K562 (cell line): ENCODE measurements at regions not wholly inside any gene's neighbourhood (a gene's known extent, or its start where the extent isn't known, plus 50 kb on each side); places are given as distances from the start of the nearest gene placed in this dataset.

Experiments
- CTBP1 ChIP-seq: fragments of 450-650 bp; IDR thresholded peaks from 2 replicates; pipeline ENCODE4 v1.6.1; 2016; ENCODE audit warnings: borderline replicate concordance
- KHSRP ChIP-seq: fragments of 450-650 bp; IDR thresholded peaks from 2 replicates; pipeline ENCODE4 v1.6.1; 2017
- RFX7 ChIP-seq: fragments of 250-450 bp; sonication (Bioruptor Pico); IDR thresholded peaks from 2 replicates; pipeline ENCODE4 v1.5.1; 2021; ENCODE audit warnings: mild to moderate bottlenecking
- TF ChIP-seq, protein P1 (sequence below): fragments of 450-650 bp; formaldehyde crosslinking; IDR thresholded peaks from 2 replicates; pipeline ENCODE4 v1.4.0; 2022; ENCODE audit warnings: mild to moderate bottlenecking, moderate library complexity

DNA sequence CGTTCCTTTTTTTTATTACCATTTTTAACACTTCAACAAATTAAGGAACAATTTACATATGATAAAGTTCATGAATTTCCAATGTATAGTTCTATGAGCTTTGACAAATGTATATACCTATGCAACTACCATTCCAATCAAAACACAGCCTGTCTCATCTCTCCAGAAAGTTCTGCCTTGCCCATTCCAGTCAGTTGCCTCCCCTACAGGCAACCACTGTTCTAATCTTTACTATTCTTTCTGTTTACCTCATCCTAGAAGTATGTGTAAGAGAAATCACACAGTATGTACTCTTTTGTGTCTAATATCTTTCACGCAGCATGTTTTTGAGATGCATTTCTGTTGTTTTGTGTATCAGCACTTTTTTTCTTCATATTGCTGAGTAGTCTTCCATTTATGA is 224.9 kb downstream of the KIT start:
- TF ChIP-seq CTBP1: no peak
- TF ChIP-seq, protein P1, sequence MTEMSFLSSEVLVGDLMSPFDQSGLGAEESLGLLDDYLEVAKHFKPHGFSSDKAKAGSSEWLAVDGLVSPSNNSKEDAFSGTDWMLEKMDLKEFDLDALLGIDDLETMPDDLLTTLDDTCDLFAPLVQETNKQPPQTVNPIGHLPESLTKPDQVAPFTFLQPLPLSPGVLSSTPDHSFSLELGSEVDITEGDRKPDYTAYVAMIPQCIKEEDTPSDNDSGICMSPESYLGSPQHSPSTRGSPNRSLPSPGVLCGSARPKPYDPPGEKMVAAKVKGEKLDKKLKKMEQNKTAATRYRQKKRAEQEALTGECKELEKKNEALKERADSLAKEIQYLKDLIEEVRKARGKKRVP (CRISPR knock-in tag): no peak
- no peak for TF ChIP-seq KHSRP
- no peak for TF ChIP-seq RFX7 (CRISPR knock-in tag)
